ENCODE measurements at regions not wholly inside any gene's neighbourhood (a gene's known extent, or its start where the extent isn't known, plus 50 kb on each side); places are given as distances from the start of the nearest gene placed in this dataset.

DNA sequence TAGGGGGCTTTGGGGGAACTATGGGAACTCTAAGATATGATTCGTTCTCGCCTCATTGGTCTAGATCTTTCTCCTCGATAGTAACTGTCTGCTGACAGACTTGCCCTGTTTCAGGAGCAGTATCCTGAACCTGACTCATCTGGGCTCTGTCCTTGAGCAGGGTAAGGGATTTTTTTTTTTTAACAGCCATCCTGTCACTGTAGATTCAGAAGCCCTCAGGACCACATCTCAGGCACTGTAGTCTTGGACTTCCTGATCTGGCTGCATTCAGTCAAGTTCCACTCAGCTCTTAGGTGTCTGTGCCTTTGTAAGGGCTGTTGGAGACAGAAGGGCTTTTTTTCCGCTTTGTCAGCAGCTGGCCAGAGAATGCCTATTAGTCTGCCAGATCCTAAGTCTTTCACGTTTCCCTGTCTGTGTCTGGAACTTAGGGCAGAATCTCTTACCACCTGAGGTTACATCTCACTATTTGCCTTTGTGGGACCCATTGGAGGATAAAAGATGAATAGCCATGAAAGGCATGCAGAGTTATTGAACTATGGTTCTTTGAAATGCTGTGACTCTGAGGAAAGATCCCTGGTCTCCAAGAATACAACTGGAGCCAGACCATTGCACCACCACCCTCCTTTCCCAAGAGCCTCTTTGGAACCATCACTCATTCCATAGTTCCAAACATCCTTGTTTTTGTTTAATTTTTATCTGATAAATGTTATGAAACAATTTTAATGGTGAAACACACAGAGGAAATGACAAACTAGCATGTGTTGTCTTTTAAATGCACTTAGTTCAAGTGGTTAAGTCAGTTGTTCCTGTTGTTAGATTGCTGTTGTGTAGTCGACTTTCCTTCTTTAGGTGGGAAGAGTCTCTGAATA, 49.7 kb upstream of the MACF1 start (continued):
- TF ChIP-seq NRF1 (conservative IDR thresholded peaks at IDR 0.05 in 1 of 2, IDR thresholded peaks at IDR 0.05 in 1 of 2) (0 out of 4 replicates have a peak, but pooled peaks of 1 of the 2 experiments have one; percentile 24), CEBPG (CRISPR knock-in tag; IDR thresholded peaks at IDR 0.05) (no peak), CEBPG (tag; conservative IDR thresholded peaks at IDR 0.05 in 1 of 2, IDR thresholded peaks at IDR 0.05 in 1 of 2) (no peak), SMAD3 (CRISPR knock-in tag; conservative IDR thresholded peaks at IDR 0.05) (no peak), ZNF384 (IDR thresholded peaks at IDR 0.05; ENCODE audit: low read depth, low read length) (peak; percentile 87), ESRRB (CRISPR knock-in tag; IDR thresholded peaks at IDR 0.05; ENCODE audit: borderline replicate concordance) (no peak), MTA2 (IDR thresholded peaks at IDR 0.05; ENCODE audit: low read depth) (no peak), SMARCA4 (IDR thresholded peaks at IDR 0.05) (peak; percentile 54), ZNF212 (CRISPR knock-in tag; IDR thresholded peaks at IDR 0.05) (no peak), MECOM (CRISPR knock-in tag; IDR thresholded peaks at IDR 0.05) (no peak), OTX1 (CRISPR knock-in tag; IDR thresholded peaks at IDR 0.05) (no peak), CXXC5 (CRISPR knock-in tag; IDR thresholded peaks at IDR 0.05) (0 out of 2 replicates have a peak, but pooled peaks have one; percentile 19), POLR3G (IDR thresholded peaks at IDR 0.05; ENCODE audit: extremely low read depth, insufficient read length, insufficient replicate concordance) (no peak), TAL1 (IDR thresholded peaks at IDR 0.05) (no peak), DPF2 (IDR thresholded peaks at IDR 0.05) (peak; percentile 74), ATF4 (CRISPR knock-in tag; IDR thresholded peaks at IDR 0.05) (no peak), JUN (IDR thresholded peaks at IDR 0.05; ENCODE audit: borderline replicate concordance, low read depth, low read length) (0 out of 2 replicates have a peak, but pooled peaks have one; percentile 32), JUN (CRISPR knock-in tag; IDR thresholded peaks at IDR 0.05; ENCODE audit: borderline replicate concordance) (no peak), MAFG (tag; conservative IDR thresholded peaks at IDR 0.05) (peak; percentile 84), CCNT2 (IDR thresholded peaks at IDR 0.05; ENCODE audit: borderline replicate concordance, extremely low read depth, insufficient read length, low read depth, low read length) (no peak), ZNF583 (CRISPR knock-in tag; IDR thresholded peaks at IDR 0.05) (no peak), XRCC3 (IDR thresholded peaks at IDR 0.05) (no peak), COPS2 (conservative IDR thresholded peaks at IDR 0.05) (no peak)
